ENCODE measurements at regions not wholly inside any gene's neighbourhood (a gene's known extent, or its start where the extent isn't known, plus 50 kb on each side); places are given as distances from the start of the nearest gene placed in this dataset.

DNA sequence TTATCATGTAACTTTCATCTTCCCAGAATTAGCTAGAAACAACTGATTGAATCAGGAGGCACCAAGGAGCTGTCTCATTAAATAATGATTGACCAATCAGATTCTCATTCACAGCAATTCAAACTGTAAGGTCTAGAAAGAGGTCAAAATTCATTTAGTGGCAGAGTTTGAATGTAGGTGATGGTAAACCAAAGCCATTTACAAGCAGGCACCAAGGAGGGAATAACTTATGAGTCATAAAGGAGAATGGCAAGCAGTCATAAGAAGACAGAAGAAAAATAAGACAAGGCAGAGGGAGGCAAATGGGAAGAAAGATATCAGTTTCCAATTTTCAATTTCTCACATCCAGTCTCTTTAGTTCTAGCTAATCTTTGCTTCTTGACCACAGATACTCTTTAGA, 52.9 kb upstream of the DEFB112 start:
- no peak overlapping the region for H3K4me3 ChIP-seq (ENCODE audit: low read depth in 2 of 2, low read length in 2 of 2)
- ChIA-PET CTCF (no interaction called here), POLR2A (no interaction called here)
- no TSS peak for BruUV-seq (replicated peaks)
- H3K9me3 ChIP-seq (ENCODE audit: control insufficient read depth, insufficient read depth, low read depth, low read length), result no peaks in the 10 kb centered on the region
- H3K4me1 ChIP-seq (ENCODE audit: control insufficient read depth, insufficient read depth, low read length), result no peaks in the 10 kb centered on the region
- ATAC-seq (no peak), DNase-seq (ENCODE audit: low read depth, low spot score) (no peak)
- no peak for TF ChIP-seq SIN3A (IDR thresholded peaks at IDR 0.05; ENCODE audit: borderline replicate concordance, insufficient read depth, low read depth, low read length)
- TF ChIP-seq, protein P1, sequence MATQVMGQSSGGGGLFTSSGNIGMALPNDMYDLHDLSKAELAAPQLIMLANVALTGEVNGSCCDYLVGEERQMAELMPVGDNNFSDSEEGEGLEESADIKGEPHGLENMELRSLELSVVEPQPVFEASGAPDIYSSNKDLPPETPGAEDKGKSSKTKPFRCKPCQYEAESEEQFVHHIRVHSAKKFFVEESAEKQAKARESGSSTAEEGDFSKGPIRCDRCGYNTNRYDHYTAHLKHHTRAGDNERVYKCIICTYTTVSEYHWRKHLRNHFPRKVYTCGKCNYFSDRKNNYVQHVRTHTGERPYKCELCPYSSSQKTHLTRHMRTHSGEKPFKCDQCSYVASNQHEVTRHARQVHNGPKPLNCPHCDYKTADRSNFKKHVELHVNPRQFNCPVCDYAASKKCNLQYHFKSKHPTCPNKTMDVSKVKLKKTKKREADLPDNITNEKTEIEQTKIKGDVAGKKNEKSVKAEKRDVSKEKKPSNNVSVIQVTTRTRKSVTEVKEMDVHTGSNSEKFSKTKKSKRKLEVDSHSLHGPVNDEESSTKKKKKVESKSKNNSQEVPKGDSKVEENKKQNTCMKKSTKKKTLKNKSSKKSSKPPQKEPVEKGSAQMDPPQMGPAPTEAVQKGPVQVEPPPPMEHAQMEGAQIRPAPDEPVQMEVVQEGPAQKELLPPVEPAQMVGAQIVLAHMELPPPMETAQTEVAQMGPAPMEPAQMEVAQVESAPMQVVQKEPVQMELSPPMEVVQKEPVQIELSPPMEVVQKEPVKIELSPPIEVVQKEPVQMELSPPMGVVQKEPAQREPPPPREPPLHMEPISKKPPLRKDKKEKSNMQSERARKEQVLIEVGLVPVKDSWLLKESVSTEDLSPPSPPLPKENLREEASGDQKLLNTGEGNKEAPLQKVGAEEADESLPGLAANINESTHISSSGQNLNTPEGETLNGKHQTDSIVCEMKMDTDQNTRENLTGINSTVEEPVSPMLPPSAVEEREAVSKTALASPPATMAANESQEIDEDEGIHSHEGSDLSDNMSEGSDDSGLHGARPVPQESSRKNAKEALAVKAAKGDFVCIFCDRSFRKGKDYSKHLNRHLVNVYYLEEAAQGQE (IDR thresholded peaks at IDR 0.05; ENCODE audit: insufficient read depth in 1 of 2, low read depth in 2 of 2, low read length in 1 of 2), result no peak
- TF ChIP-seq, protein P2, sequence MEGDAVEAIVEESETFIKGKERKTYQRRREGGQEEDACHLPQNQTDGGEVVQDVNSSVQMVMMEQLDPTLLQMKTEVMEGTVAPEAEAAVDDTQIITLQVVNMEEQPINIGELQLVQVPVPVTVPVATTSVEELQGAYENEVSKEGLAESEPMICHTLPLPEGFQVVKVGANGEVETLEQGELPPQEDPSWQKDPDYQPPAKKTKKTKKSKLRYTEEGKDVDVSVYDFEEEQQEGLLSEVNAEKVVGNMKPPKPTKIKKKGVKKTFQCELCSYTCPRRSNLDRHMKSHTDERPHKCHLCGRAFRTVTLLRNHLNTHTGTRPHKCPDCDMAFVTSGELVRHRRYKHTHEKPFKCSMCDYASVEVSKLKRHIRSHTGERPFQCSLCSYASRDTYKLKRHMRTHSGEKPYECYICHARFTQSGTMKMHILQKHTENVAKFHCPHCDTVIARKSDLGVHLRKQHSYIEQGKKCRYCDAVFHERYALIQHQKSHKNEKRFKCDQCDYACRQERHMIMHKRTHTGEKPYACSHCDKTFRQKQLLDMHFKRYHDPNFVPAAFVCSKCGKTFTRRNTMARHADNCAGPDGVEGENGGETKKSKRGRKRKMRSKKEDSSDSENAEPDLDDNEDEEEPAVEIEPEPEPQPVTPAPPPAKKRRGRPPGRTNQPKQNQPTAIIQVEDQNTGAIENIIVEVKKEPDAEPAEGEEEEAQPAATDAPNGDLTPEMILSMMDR (IDR thresholded peaks at IDR 0.05), result no peak
- no peak for TF ChIP-seq TCF7L2 (IDR thresholded peaks at IDR 0.05; ENCODE audit: low read depth, low read length)
- TF ChIP-seq POLR2AphosphoS5 (IDR thresholded peaks at IDR 0.05; ENCODE audit: low read depth, low read length), result no peak
- intact Hi-C loops (cut with micrococcal nuclease; ENCODE audit: unreplicated experiment), result no loop called here
- in situ Hi-C loops (cut with HindIII; ENCODE audit: low pct_unique_long_range_greater_than_20kb, low sequenced_read_pairs), result no loop called here
- no peak overlapping the region for H3K27ac ChIP-seq (ENCODE audit: low read length)
- no peaks in the 10 kb centered on the region for H3K27me3 ChIP-seq (ENCODE audit: control insufficient read depth, insufficient read depth, low read length)
- no peaks in the 10 kb centered on the region for H3K36me3 ChIP-seq (ENCODE audit: control insufficient read depth, insufficient read depth, low read length)

DNA sequence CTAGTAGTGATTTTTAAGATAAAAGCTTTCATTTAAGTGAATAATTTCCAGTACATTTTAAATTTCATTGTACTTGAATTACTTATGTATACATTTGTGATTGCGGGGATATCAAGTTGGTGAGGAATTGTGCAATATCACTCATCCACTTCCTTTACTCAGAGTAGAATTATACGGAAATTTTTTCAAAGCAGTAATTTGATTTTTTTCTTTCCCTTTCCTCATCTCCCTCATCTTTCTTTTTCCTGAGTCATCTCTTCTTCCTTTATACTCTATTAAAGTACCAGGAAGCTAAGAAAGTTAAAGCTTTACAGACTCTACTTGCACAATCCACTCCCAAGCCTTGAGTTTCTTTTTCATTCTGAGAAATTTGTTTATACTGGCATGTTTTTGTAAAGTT, 60.9 kb upstream of the DEFB112 start:
- no TSS peak for BruUV-seq (replicated peaks)
- Histone ChIP-seq H3K27ac (ENCODE audit: low read length) (no peak overlapping the region), H3K4me3 (ENCODE audit: low read depth in 2 of 2, low read length in 2 of 2) (no peak overlapping the region), H3K27me3 (ENCODE audit: control insufficient read depth, insufficient read depth, low read length) (no peaks in the 10 kb centered on the region), H3K9me3 (ENCODE audit: control insufficient read depth, insufficient read depth, low read depth, low read length) (no peaks in the 10 kb centered on the region), H3K36me3 (ENCODE audit: control insufficient read depth, insufficient read depth, low read length) (no peaks in the 10 kb centered on the region), H3K4me1 (ENCODE audit: control insufficient read depth, insufficient read depth, low read length) (no peaks in the 10 kb centered on the region)
- in situ Hi-C loops (cut with HindIII; ENCODE audit: low pct_unique_long_range_greater_than_20kb, low sequenced_read_pairs), result no loop called here
- no peak for ATAC-seq
- DNase-seq (ENCODE audit: low read depth, low spot score), result no peak
- CTCF ChIA-PET, result no interaction called here
- intact Hi-C loops (cut with micrococcal nuclease; ENCODE audit: unreplicated experiment), result no loop called here
- TF ChIP-seq SIN3A (IDR thresholded peaks at IDR 0.05; ENCODE audit: borderline replicate concordance, insufficient read depth, low read depth, low read length) (no peak), POLR2AphosphoS5 (IDR thresholded peaks at IDR 0.05; ENCODE audit: low read depth, low read length) (no peak), TCF7L2 (IDR thresholded peaks at IDR 0.05; ENCODE audit: low read depth, low read length) (no peak)
- TF ChIP-seq, protein P2 (IDR thresholded peaks at IDR 0.05), result no peak
- TF ChIP-seq, protein P1 (IDR thresholded peaks at IDR 0.05; ENCODE audit: insufficient read depth in 1 of 2, low read depth in 2 of 2, low read length in 1 of 2), result no peak
- POLR2A ChIA-PET, result no interaction called here
